HL-60 (cell line): ENCODE measurements at regions not wholly inside any gene's neighbourhood (a gene's known extent, or its start where the extent isn't known, plus 50 kb on each side); places are given as distances from the start of the nearest gene placed in this dataset.

ENCODE experiments used
- CTCF ChIP-seq: IDR thresholded peaks from one replicate; pipeline ENCODE4 v1.5.1; 2011; ENCODE audit warnings: low read length, control low read depth, inconsistent platforms; ENCODE audit not compliant: insufficient read depth
- GABPA ChIP-seq: IDR thresholded peaks from 2 replicates; pipeline ENCODE4 v1.6.1; 2012; ENCODE audit warnings: low read depth
- POLR2AphosphoS5 ChIP-seq: IDR thresholded peaks from 2 replicates; pipeline ENCODE4 v1.6.1; 2012; ENCODE audit warnings: low read depth
- REST ChIP-seq: IDR thresholded peaks from 2 replicates; pipeline ENCODE4 v1.6.1; 2012; ENCODE audit warnings: low read depth; ENCODE audit not compliant: insufficient replicate concordance

- TF ChIP-seq CTCF: no peak
- no peak for TF ChIP-seq POLR2AphosphoS5
- no peak for TF ChIP-seq GABPA
- TF ChIP-seq REST: no peak
Observed at GRCh38 chr4:131426023-131426758, 1722.9 kb upstream of the PCDH10 start.
